ENCODE measurements at regions not wholly inside any gene's neighbourhood (a gene's known extent, or its start where the extent isn't known, plus 50 kb on each side); places are given as distances from the start of the nearest gene placed in this dataset.

- peak in 1 of 6 experiments; percentile 17 for TF ChIP-seq CTCF (IDR thresholded peaks at IDR 0.05)
- TF ChIP-seq POLR2A (IDR thresholded peaks at IDR 0.05) = no peak
Observed at GRCh38 chr17:72388765-72389473, 268.1 kb downstream of the SOX9 start.

All from Peyer's patch (tissue), 4 donors.